ENCODE measurements at regions not wholly inside any gene's neighbourhood (a gene's known extent, or its start where the extent isn't known, plus 50 kb on each side); places are given as distances from the start of the nearest gene placed in this dataset.

DNA sequence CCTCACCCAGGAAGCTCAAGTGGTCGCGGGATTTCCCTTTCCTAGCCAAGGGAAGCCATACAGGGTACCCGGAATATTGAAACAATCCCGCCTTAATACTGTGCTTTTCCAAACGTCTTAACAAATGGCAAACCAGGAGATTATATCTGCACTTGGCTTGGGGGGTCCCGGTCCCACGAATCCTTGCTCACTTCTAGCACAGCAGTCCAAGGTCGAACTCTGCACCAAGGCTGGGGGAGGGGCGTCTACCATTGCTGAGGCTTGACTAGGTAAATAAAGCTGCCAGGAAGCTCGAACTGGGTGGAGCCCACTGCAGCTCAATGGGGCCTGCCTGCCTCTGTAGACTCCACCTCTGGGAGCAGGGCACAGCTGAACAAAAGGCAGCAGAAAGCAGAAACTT, 1644.8 kb downstream of the PCDH9 start:
- H3K36me3 ChIP-seq (ENCODE audit: control insufficient read depth in 1 of 2, insufficient read depth in 2 of 2, low read length in 2 of 2): no peaks in the 10 kb centered on the region
- no peak overlapping the region for H3K4me2 ChIP-seq (ENCODE audit: low read length)
- TF ChIP-seq CBX3 (IDR thresholded peaks at IDR 0.05; ENCODE audit: low read depth) (no peak), TCF7L2 (IDR thresholded peaks at IDR 0.05; ENCODE audit: borderline replicate concordance, extremely low read depth, insufficient read depth, insufficient read length) (no peak), RAD21 (IDR thresholded peaks at IDR 0.05; ENCODE audit: low read depth) (no peak), EZH2phosphoT487 (IDR thresholded peaks at IDR 0.05; ENCODE audit: borderline replicate concordance) (no peak), CEBPB (IDR thresholded peaks at IDR 0.05; ENCODE audit: low read depth) (no peak), EGR1 (IDR thresholded peaks at IDR 0.05; ENCODE audit: low read depth) (no peak), EZH2 (IDR thresholded peaks at IDR 0.05) (no peak), SP1 (IDR thresholded peaks at IDR 0.05; ENCODE audit: low read depth) (no peak), SIN3A (IDR thresholded peaks at IDR 0.05; ENCODE audit: low read depth) (no peak)
- TF ChIP-seq, protein P1, sequence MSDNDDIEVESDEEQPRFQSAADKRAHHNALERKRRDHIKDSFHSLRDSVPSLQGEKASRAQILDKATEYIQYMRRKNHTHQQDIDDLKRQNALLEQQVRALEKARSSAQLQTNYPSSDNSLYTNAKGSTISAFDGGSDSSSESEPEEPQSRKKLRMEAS (IDR thresholded peaks at IDR 0.05): no peak
- TF ChIP-seq, protein P2, sequence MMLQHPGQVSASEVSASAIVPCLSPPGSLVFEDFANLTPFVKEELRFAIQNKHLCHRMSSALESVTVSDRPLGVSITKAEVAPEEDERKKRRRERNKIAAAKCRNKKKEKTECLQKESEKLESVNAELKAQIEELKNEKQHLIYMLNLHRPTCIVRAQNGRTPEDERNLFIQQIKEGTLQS (IDR thresholded peaks at IDR 0.05): no peak
- TF ChIP-seq, protein P3, sequence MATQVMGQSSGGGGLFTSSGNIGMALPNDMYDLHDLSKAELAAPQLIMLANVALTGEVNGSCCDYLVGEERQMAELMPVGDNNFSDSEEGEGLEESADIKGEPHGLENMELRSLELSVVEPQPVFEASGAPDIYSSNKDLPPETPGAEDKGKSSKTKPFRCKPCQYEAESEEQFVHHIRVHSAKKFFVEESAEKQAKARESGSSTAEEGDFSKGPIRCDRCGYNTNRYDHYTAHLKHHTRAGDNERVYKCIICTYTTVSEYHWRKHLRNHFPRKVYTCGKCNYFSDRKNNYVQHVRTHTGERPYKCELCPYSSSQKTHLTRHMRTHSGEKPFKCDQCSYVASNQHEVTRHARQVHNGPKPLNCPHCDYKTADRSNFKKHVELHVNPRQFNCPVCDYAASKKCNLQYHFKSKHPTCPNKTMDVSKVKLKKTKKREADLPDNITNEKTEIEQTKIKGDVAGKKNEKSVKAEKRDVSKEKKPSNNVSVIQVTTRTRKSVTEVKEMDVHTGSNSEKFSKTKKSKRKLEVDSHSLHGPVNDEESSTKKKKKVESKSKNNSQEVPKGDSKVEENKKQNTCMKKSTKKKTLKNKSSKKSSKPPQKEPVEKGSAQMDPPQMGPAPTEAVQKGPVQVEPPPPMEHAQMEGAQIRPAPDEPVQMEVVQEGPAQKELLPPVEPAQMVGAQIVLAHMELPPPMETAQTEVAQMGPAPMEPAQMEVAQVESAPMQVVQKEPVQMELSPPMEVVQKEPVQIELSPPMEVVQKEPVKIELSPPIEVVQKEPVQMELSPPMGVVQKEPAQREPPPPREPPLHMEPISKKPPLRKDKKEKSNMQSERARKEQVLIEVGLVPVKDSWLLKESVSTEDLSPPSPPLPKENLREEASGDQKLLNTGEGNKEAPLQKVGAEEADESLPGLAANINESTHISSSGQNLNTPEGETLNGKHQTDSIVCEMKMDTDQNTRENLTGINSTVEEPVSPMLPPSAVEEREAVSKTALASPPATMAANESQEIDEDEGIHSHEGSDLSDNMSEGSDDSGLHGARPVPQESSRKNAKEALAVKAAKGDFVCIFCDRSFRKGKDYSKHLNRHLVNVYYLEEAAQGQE (IDR thresholded peaks at IDR 0.05; ENCODE audit: low read depth): no peak
- TF ChIP-seq, protein P4, sequence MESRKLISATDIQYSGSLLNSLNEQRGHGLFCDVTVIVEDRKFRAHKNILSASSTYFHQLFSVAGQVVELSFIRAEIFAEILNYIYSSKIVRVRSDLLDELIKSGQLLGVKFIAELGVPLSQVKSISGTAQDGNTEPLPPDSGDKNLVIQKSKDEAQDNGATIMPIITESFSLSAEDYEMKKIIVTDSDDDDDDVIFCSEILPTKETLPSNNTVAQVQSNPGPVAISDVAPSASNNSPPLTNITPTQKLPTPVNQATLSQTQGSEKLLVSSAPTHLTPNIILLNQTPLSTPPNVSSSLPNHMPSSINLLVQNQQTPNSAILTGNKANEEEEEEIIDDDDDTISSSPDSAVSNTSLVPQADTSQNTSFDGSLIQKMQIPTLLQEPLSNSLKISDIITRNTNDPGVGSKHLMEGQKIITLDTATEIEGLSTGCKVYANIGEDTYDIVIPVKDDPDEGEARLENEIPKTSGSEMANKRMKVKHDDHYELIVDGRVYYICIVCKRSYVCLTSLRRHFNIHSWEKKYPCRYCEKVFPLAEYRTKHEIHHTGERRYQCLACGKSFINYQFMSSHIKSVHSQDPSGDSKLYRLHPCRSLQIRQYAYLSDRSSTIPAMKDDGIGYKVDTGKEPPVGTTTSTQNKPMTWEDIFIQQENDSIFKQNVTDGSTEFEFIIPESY (IDR thresholded peaks at IDR 0.05; ENCODE audit: extremely low read depth, insufficient replicate concordance, low read length): no peak
- DNase-seq (ENCODE audit: low read depth, low spot score) (no peak), ATAC-seq (no peak)
- no peaks in the 10 kb centered on the region for H3K79me2 ChIP-seq (ENCODE audit: insufficient read depth, low read length)
- no peak overlapping the region for H3K4me3 ChIP-seq (replicated peaks in 1 of 2; ENCODE audit: low read depth in 1 of 2, low read length in 2 of 2)
- no peaks in the 10 kb centered on the region for H3K27me3 ChIP-seq (ENCODE audit: insufficient read depth, low read length)
- no peak overlapping the region for H3K27ac ChIP-seq (ENCODE audit: low read depth, low read length)
- no peak overlapping the region for H2AFZ ChIP-seq (ENCODE audit: low read depth, low read length, poor library complexity, severe bottlenecking)
- ChIA-PET POLR2A (no interaction called here), CTCF (interaction anchor here (0.7 kb wide), 1 partner anchor 1917 kb away, joined by 3 read pairs; no protein-coding TSS in a partner anchor), RAD21 (ENCODE audit: low non-redundant PET in 1 of 2, low total read pairs in 2 of 2, uncharacterized antibody in 2 of 2, unreplicated experiment in 2 of 2) (no interaction called here)
- H3K9me2 ChIP-seq (ENCODE audit: insufficient read depth): no peaks in the 10 kb centered on the region
- intact Hi-C loops (cut with micrococcal nuclease): no loop called here
- BruUV-seq (replicated peaks): no TSS peak
- no peaks in the 10 kb centered on the region for H3K4me1 ChIP-seq (ENCODE audit: control insufficient read depth in 1 of 2, insufficient read depth in 2 of 2, low read length in 2 of 2)
- H3K9ac ChIP-seq (ENCODE audit: low read length): no peak overlapping the region
- no peaks in the 10 kb centered on the region for H3K9me3 ChIP-seq (ENCODE audit: control insufficient read depth in 1 of 2, insufficient read depth in 1 of 2, low read depth in 1 of 2, low read length in 2 of 2)
- no peaks in the 10 kb centered on the region for H4K20me1 ChIP-seq (ENCODE audit: insufficient read depth)

All from HCT116 (cell line).